IMR-90 (cell line): ENCODE measurements at regions not wholly inside any gene's neighbourhood (a gene's known extent, or its start where the extent isn't known, plus 50 kb on each side); places are given as distances from the start of the nearest gene placed in this dataset.

Experiments
- ATAC-seq: fragments of 200-7000 bp; cut with Tn5 transposase; 2 replicates; pipeline ENCODE4 v1.9.1; 2020; ENCODE audit warnings: low read depth, mild to moderate bottlenecking, moderate library complexity
- BruUV-seq: library from RNA; stranded (reverse); fragments of 400-500 nt; replicated peaks from 2 replicates; lab custom pipeline; 2021; lab: Mats Ljungman, UMichigan
- CTCF ChIA-PET: fragments of 300-600 bp; formaldehyde crosslinking; extraction: SDS; loops from one replicate; lab custom pipeline; 2021; ENCODE audit warnings: antibody characterized with exemption; lab: Yijun Ruan, JAX
- POLR2A ChIA-PET: fragments of 300-600 bp; sonication (Branson Sonifier 250); formaldehyde crosslinking; loops from one replicate; lab custom pipeline; 2022; ENCODE audit warnings: antibody characterized with exemption; ENCODE audit not compliant: unreplicated experiment; lab: Charles Lee
- DNase-seq: peaks from one replicate; pipeline ENCODE4 v3.0.0; 2013
- H2AFZ ChIP-seq: replicated peaks from 2 replicates; pipeline ENCODE3; 2013; ENCODE audit warnings: low read length, mild to moderate bottlenecking; ENCODE audit not compliant: poor library complexity
- H2AK5ac ChIP-seq: 2 replicates; pipeline ENCODE4 v1.6.1; 2013; ENCODE audit warnings: low read depth, low read length, inconsistent platforms
- H2AK9ac ChIP-seq: replicated peaks from 2 replicates; pipeline ENCODE3; 2013; ENCODE audit warnings: mild to moderate bottlenecking, low read depth, low read length, moderate library complexity; ENCODE audit not compliant: poor library complexity
- H2BK120ac ChIP-seq: 2 replicates; pipeline ENCODE4 v1.6.1; 2013; ENCODE audit warnings: low read depth, low read length, inconsistent platforms
- H2BK15ac ChIP-seq: 3 replicates; pipeline ENCODE4 v1.6.1; 2013; ENCODE audit warnings: low read depth, low read length, inconsistent platforms
- H2BK20ac ChIP-seq: 2 replicates; pipeline ENCODE4 v1.6.1; 2013; ENCODE audit warnings: low read depth, mild to moderate bottlenecking, inconsistent platforms, low read length, moderate library complexity
- H2BK5ac ChIP-seq: 2 replicates; pipeline ENCODE4 v1.6.1; 2013; ENCODE audit warnings: mild to moderate bottlenecking, low read depth, low read length, inconsistent platforms; ENCODE audit not compliant: poor library complexity, severe bottlenecking
- H3K14ac ChIP-seq: replicated peaks from 2 replicates; pipeline ENCODE4 v1.6.1; 2013; ENCODE audit warnings: low read depth, low read length, inconsistent platforms
- H3K18ac ChIP-seq: 2 replicates; pipeline ENCODE4 v1.6.1; 2013; ENCODE audit warnings: low read depth, low read length, control low read depth
- H3K23ac ChIP-seq: 2 replicates; pipeline ENCODE4 v1.6.1; 2013; ENCODE audit warnings: low read depth, low read length, inconsistent platforms
- H3K27ac ChIP-seq: 2 replicates; pipeline ENCODE4 v1.5.1; 2013; ENCODE audit warnings: mild to moderate bottlenecking, control low read depth, low read length; ENCODE audit not compliant: insufficient read depth
- H3K27me3 ChIP-seq: 2 replicates; pipeline ENCODE4 v1.6.1; 2013; ENCODE audit warnings: low read length; ENCODE audit not compliant: control insufficient read depth, insufficient read depth
- H3K36me3 ChIP-seq: 2 replicates; pipeline ENCODE4 v1.6.1; 2013; ENCODE audit warnings: low read length, mixed read lengths; ENCODE audit not compliant: control insufficient read depth, insufficient read depth
- H3K4ac ChIP-seq: 2 replicates; pipeline ENCODE4 v1.6.1; 2013; ENCODE audit warnings: low read depth, low read length, inconsistent platforms
- H3K4me1 ChIP-seq: 2 replicates; pipeline ENCODE4 v1.6.1; 2013; ENCODE audit warnings: low read length, mixed read lengths; ENCODE audit not compliant: control insufficient read depth, insufficient read depth
- H3K4me2 ChIP-seq: 2 replicates; pipeline ENCODE4 v1.6.1; 2013; ENCODE audit warnings: low read depth, mild to moderate bottlenecking, control low read depth, low read length, moderate library complexity
- H3K4me3 ChIP-seq: 2 replicates; pipeline ENCODE4 v1.5.1; 2013; ENCODE audit warnings: low read depth, mild to moderate bottlenecking, control low read depth, low read length, moderate library complexity; ENCODE audit not compliant: insufficient read depth
- H3K56ac ChIP-seq: 2 replicates; pipeline ENCODE4 v1.6.1; 2013; ENCODE audit warnings: low read length, inconsistent platforms; ENCODE audit not compliant: insufficient read depth; ENCODE audit errors: extremely low read depth
- H3K79me1 ChIP-seq, 2 experiments: 2 replicates each; pipeline ENCODE4 v1.6.1; 2013; ENCODE audit warnings: low read length in 2 of 2, inconsistent platforms in 1 of 2, low read depth in 1 of 2
- H3K9ac ChIP-seq: 2 replicates; pipeline ENCODE4 v1.6.1; 2013; ENCODE audit warnings: low read depth, low read length, control low read depth
- H3K9me1 ChIP-seq: 2 replicates; pipeline ENCODE4 v1.6.1; 2013; ENCODE audit warnings: low read length, inconsistent platforms; ENCODE audit not compliant: insufficient read depth
- H3K9me3 ChIP-seq: 2 replicates; pipeline ENCODE4 v1.6.1; 2013; ENCODE audit warnings: low read length; ENCODE audit not compliant: control insufficient read depth, insufficient read depth
- H4K20me1 ChIP-seq: 2 replicates; pipeline ENCODE4 v1.6.1; 2013; ENCODE audit warnings: low read length, inconsistent platforms; ENCODE audit not compliant: insufficient read depth
- H4K5ac ChIP-seq: 2 replicates; pipeline ENCODE4 v1.6.1; 2013; ENCODE audit warnings: mild to moderate bottlenecking, low read depth, low read length, control low read depth
- H4K8ac ChIP-seq, 2 experiments: 2 replicates each; pipeline ENCODE4 v1.6.1; 2013; ENCODE audit warnings: low read depth in 2 of 2, low read length in 2 of 2, control low read depth in 1 of 2, inconsistent platforms in 1 of 2
- H4K91ac ChIP-seq: 2 replicates; pipeline ENCODE4 v1.6.1; 2013; ENCODE audit warnings: low read depth, low read length, inconsistent platforms; ENCODE audit not compliant: insufficient read depth
- CEBPB ChIP-seq: IDR thresholded peaks from 2 replicates; pipeline ENCODE4 v1.6.1; 2012; ENCODE audit warnings: low read depth, low read length, improper control_type of control experiment
- SMC3 ChIP-seq: fragments of 150-350 bp; IDR thresholded peaks from 2 replicates; pipeline ENCODE4 v1.6.1; 2016; ENCODE audit warnings: low read depth, mild to moderate bottlenecking, antibody characterized with exemption, low read length, moderate library complexity
- WGBS, 2 experiments: methylation state at CpG; one replicate each; pipeline versions ENCODE4 v1.1.5 to v1.1.7; 2013; ENCODE audit warnings: missing lambda C conversion rate in 2 of 2; ENCODE audit not compliant: insufficient read length in 1 of 2; ENCODE audit errors: extremely low coverage in 2 of 2; 5-methylcytosine and 5-hydroxymethylcytosine counted together
- dilution Hi-C: fragments of 300-500 bp; cut with HindIII; formaldehyde crosslinking; loops from one replicate; pipeline ENCODE4 v1.14.3; 2018; ENCODE audit warnings: low sequenced_read_pairs; ENCODE audit not compliant: unreplicated experiment
- in situ Hi-C: fragments of 300-500 bp; cut with MboI; formaldehyde crosslinking; loops from 3 replicates; pipeline ENCODE4 v1.14.3; 2019; ENCODE audit warnings: low sequenced_read_pairs, inconsistent platforms, mixed read lengths
- intact Hi-C: fragments of 100-400 bp; cut with micrococcal nuclease; formaldehyde crosslinking; loops from 2 replicates; pipeline ENCODE4 v1.10.0; 2022
- TF ChIP-seq, protein P1 (sequence below): conservative IDR thresholded peaks from 2 replicates; pipeline ENCODE4 v1.5.1; 2012; ENCODE audit warnings: mild to moderate bottlenecking, low read depth, low read length, improper control_type of control experiment

DNA sequence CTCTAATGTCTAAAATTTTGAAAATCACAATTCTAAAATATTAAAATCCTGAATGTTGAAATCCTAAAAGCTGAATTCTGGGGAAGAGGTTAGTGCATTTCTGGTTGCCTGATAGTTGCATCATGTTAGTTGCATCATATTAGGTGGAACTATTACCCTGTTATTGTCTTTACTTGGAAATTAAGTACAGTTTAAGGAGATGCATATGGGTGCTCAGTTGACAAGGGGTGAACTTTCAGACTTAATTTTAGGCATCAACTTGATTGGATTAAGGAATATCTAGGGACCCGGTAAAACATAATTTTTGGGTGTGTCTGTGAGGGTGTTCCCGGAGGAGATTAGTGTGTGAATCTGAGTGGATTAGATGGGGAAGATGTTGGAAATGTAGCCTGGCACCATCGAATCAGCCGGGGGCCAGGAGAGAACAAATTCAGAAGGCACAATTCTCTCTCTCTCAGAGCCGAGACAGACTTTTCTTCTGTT is 409.8 kb downstream of the PLCL1 start:
- Histone ChIP-seq H3K4ac (no peak overlapping the region), H4K8ac (no peak overlapping the region), H2BK20ac (no peak overlapping the region), H3K27ac (no peak overlapping the region), H3K14ac (no peak overlapping the region), H3K27me3 (no peaks in the 10 kb centered on the region), H4K5ac (no peak overlapping the region), H2AK5ac (no peak overlapping the region), H4K20me1 (no peaks in the 10 kb centered on the region), H3K9me1 (no peaks in the 10 kb centered on the region), H2BK120ac (no peak overlapping the region), H2AK9ac (no peak overlapping the region), H3K4me1 (no peaks in the 10 kb centered on the region), H3K23ac (no peak overlapping the region), H3K79me1 (no peaks in the 10 kb centered on the region), H4K91ac (no peak overlapping the region), H3K4me2 (no peak overlapping the region), H3K9me3 (no peaks in the 10 kb centered on the region), H3K18ac (no peak overlapping the region), H3K36me3 (no peaks in the 10 kb centered on the region), H3K56ac (no peak overlapping the region), H3K4me3 (no peak overlapping the region), H2BK15ac (no peak overlapping the region), H2AFZ (no peak overlapping the region), H2BK5ac (no peak overlapping the region), H3K9ac (no peak overlapping the region)
- POLR2A ChIA-PET = no interaction called here
- no CpG with 5 or more reads among the region's 5 CpGs for WGBS, 2 experiments
- intact Hi-C loops (no loop called here), dilution Hi-C loops (no loop called here), in situ Hi-C loops (no loop called here)
- ATAC-seq (no peak), DNase-seq (no peak)
- no TSS peak for BruUV-seq
- TF ChIP-seq CEBPB = peak; percentile 65
- TF ChIP-seq, protein P1, sequence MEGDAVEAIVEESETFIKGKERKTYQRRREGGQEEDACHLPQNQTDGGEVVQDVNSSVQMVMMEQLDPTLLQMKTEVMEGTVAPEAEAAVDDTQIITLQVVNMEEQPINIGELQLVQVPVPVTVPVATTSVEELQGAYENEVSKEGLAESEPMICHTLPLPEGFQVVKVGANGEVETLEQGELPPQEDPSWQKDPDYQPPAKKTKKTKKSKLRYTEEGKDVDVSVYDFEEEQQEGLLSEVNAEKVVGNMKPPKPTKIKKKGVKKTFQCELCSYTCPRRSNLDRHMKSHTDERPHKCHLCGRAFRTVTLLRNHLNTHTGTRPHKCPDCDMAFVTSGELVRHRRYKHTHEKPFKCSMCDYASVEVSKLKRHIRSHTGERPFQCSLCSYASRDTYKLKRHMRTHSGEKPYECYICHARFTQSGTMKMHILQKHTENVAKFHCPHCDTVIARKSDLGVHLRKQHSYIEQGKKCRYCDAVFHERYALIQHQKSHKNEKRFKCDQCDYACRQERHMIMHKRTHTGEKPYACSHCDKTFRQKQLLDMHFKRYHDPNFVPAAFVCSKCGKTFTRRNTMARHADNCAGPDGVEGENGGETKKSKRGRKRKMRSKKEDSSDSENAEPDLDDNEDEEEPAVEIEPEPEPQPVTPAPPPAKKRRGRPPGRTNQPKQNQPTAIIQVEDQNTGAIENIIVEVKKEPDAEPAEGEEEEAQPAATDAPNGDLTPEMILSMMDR = no peak
- no peak for TF ChIP-seq SMC3
- CTCF ChIA-PET = no interaction called here
